ENCODE measurements at regions not wholly inside any gene's neighbourhood (a gene's known extent, or its start where the extent isn't known, plus 50 kb on each side); places are given as distances from the start of the nearest gene placed in this dataset.

GRCh38 chrX:5341902-5342301 is 886.8 kb downstream of the NLGN4X start:
- Histone ChIP-seq H3K9me3 (ENCODE audit: control insufficient read depth, low read length) (no peaks in the 10 kb centered on the region), H3K4me1 (no peaks in the 10 kb centered on the region), H3K4me3 (ENCODE audit: low read depth, low read length) (no peak overlapping the region), H3K36me3 (ENCODE audit: control insufficient read depth, insufficient read depth, low read length) (no peaks in the 10 kb centered on the region), H3K27me3 (ENCODE audit: control insufficient read depth, insufficient read depth, low read length) (no peaks in the 10 kb centered on the region), H3K4me2 (ENCODE audit: low read length) (no peak overlapping the region), H3K9ac (no peak overlapping the region), H3K79me2 (no peaks in the 10 kb centered on the region), H2AFZ (no peak overlapping the region), H3K27ac (no peak overlapping the region)
- TF ChIP-seq, protein P1, sequence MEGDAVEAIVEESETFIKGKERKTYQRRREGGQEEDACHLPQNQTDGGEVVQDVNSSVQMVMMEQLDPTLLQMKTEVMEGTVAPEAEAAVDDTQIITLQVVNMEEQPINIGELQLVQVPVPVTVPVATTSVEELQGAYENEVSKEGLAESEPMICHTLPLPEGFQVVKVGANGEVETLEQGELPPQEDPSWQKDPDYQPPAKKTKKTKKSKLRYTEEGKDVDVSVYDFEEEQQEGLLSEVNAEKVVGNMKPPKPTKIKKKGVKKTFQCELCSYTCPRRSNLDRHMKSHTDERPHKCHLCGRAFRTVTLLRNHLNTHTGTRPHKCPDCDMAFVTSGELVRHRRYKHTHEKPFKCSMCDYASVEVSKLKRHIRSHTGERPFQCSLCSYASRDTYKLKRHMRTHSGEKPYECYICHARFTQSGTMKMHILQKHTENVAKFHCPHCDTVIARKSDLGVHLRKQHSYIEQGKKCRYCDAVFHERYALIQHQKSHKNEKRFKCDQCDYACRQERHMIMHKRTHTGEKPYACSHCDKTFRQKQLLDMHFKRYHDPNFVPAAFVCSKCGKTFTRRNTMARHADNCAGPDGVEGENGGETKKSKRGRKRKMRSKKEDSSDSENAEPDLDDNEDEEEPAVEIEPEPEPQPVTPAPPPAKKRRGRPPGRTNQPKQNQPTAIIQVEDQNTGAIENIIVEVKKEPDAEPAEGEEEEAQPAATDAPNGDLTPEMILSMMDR (IDR thresholded peaks at IDR 0.05), result no peak

- no peaks in the 10 kb centered on the region for H3K79me2 ChIP-seq
- no peak overlapping the region for H3K4me3 ChIP-seq (ENCODE audit: low read depth, low read length)
- no peaks in the 10 kb centered on the region for H3K9me3 ChIP-seq (ENCODE audit: control insufficient read depth, low read length)
- no peaks in the 10 kb centered on the region for H3K36me3 ChIP-seq (ENCODE audit: control insufficient read depth, insufficient read depth, low read length)
- H3K9ac ChIP-seq, result no peak overlapping the region
- no peaks in the 10 kb centered on the region for H3K27me3 ChIP-seq (ENCODE audit: control insufficient read depth, insufficient read depth, low read length)
- H2AFZ ChIP-seq, result no peak overlapping the region
- H3K4me1 ChIP-seq, result no peaks in the 10 kb centered on the region
- H3K4me2 ChIP-seq (ENCODE audit: low read length), result no peak overlapping the region
- H3K27ac ChIP-seq, result no peak overlapping the region
- TF ChIP-seq, protein P1 (IDR thresholded peaks at IDR 0.05), result no peak
Observed at GRCh38 chrX:5337160-5337559, 891.5 kb downstream of the NLGN4X start.

- Histone ChIP-seq H3K36me3 (ENCODE audit: control insufficient read depth, insufficient read depth, low read length) (no peaks in the 10 kb centered on the region), H3K27ac (no peak overlapping the region), H3K9ac (no peak overlapping the region), H3K9me3 (ENCODE audit: control insufficient read depth, low read length) (no peaks in the 10 kb centered on the region), H3K4me3 (ENCODE audit: low read depth, low read length) (no peak overlapping the region), H3K27me3 (ENCODE audit: control insufficient read depth, insufficient read depth, low read length) (no peaks in the 10 kb centered on the region), H3K4me1 (no peaks in the 10 kb centered on the region), H2AFZ (no peak overlapping the region), H3K4me2 (ENCODE audit: low read length) (no peak overlapping the region), H3K79me2 (no peaks in the 10 kb centered on the region)
- TF ChIP-seq, protein P1 (IDR thresholded peaks at IDR 0.05), result no peak
Observed at GRCh38 chrX:5324546-5324945, 904.1 kb downstream of the NLGN4X start.

DNA sequence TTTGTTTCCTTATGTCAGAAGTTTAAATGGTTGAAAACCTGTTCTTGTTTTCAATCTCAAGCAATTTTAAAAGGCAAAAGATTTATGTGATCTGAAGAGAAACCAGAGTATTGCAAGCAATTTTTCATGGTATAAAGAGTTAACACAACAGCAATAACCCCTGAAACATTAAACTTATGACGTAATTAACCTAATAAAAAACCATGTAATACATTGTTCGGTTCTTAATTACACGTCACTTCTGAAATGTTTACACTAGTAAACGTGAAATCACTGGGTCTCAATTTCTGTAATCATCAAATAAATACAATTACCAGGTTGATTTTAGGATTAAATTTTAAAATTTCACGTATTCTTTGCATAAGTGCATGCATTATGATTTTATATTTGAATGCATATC is 914.5 kb downstream of the NLGN4X start:
- no peaks in the 10 kb centered on the region for H3K4me1 ChIP-seq
- H3K27ac ChIP-seq, result no peak overlapping the region
- H2AFZ ChIP-seq, result no peak overlapping the region
- no peaks in the 10 kb centered on the region for H3K9me3 ChIP-seq (ENCODE audit: control insufficient read depth, low read length)
- H3K9ac ChIP-seq, result no peak overlapping the region
- no peak overlapping the region for H3K4me2 ChIP-seq (ENCODE audit: low read length)
- no peaks in the 10 kb centered on the region for H3K79me2 ChIP-seq
- H3K36me3 ChIP-seq (ENCODE audit: control insufficient read depth, insufficient read depth, low read length), result no peaks in the 10 kb centered on the region
- TF ChIP-seq, protein P1 (IDR thresholded peaks at IDR 0.05), result no peak
- no peaks in the 10 kb centered on the region for H3K27me3 ChIP-seq (ENCODE audit: control insufficient read depth, insufficient read depth, low read length)
- no peak overlapping the region for H3K4me3 ChIP-seq (ENCODE audit: low read depth, low read length)

GRCh38 chrX:5307416-5307815 is 921.3 kb downstream of the NLGN4X start:
- TF ChIP-seq, protein P1 (IDR thresholded peaks at IDR 0.05), result no peak
- Histone ChIP-seq H3K9ac (no peak overlapping the region), H2AFZ (no peak overlapping the region)

More at GRCh38 chrX:5307416-5307815, 921.3 kb downstream of the NLGN4X start:
- no peaks in the 10 kb centered on the region for H3K79me2 ChIP-seq
- no peaks in the 10 kb centered on the region for H3K27me3 ChIP-seq (ENCODE audit: control insufficient read depth, insufficient read depth, low read length)
- H3K4me3 ChIP-seq (ENCODE audit: low read depth, low read length), result no peak overlapping the region
- H3K4me1 ChIP-seq, result no peaks in the 10 kb centered on the region
- no peak overlapping the region for H3K4me2 ChIP-seq (ENCODE audit: low read length)
- no peaks in the 10 kb centered on the region for H3K36me3 ChIP-seq (ENCODE audit: control insufficient read depth, insufficient read depth, low read length)
- H3K27ac ChIP-seq, result no peak overlapping the region
- H3K9me3 ChIP-seq (ENCODE audit: control insufficient read depth, low read length), result no peaks in the 10 kb centered on the region

Data from parathyroid adenoma (tissue), 2 donors.